HUES6 (cell line): ENCODE measurements at regions not wholly inside any gene's neighbourhood (a gene's known extent, or its start where the extent isn't known, plus 50 kb on each side); places are given as distances from the start of the nearest gene placed in this dataset.
A peak's percentile ranks its signal among the peaks of the same experiment; 100 is the strongest.

Experiments
- H3K27ac ChIP-seq: 2 replicates; pipeline ENCODE4 v1.7.0; 2013; ENCODE audit warnings: low read depth, mild to moderate bottlenecking, low read length, inconsistent platforms
- H3K27me3 ChIP-seq: 2 replicates; pipeline ENCODE4 v1.6.1; 2013; ENCODE audit warnings: low read length; ENCODE audit not compliant: control insufficient read depth, insufficient read depth
- H3K36me3 ChIP-seq: 2 replicates; pipeline ENCODE4 v1.6.1; 2013; ENCODE audit warnings: low read length; ENCODE audit not compliant: control insufficient read depth, insufficient read depth
- H3K4me1 ChIP-seq: 2 replicates; pipeline ENCODE4 v1.6.1; 2013; ENCODE audit warnings: low read length; ENCODE audit not compliant: control insufficient read depth, insufficient read depth
- H3K4me3 ChIP-seq: 2 replicates; pipeline ENCODE4 v1.5.1; 2013; ENCODE audit warnings: low read depth, low read length
- H3K9ac ChIP-seq: one replicate; pipeline ENCODE4 v1.6.1; 2013; ENCODE audit warnings: mild to moderate bottlenecking, low read length
- H3K9me3 ChIP-seq: 2 replicates; pipeline ENCODE4 v1.6.1; 2013; ENCODE audit warnings: low read depth, low read length; ENCODE audit not compliant: control insufficient read depth, insufficient read depth

DNA sequence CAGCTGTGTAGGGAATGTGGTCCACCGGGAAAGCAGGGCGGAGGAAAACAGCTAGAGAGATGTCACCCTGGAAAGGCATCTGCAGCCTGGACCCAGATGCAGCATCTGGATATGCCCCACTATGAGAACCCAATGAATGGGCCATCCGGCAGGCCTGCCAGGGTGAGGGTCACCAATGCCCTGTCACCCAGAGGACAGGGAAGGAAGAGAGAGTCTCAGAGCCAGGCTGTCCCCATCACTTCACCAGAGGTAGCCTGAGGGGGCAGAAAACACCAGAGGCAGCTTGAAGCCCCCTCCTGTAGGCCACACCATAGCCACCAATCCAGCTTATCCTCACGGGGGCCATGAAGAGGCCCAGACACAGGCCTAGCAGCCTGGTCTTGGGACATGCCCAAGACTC lies 118.8 kb downstream of the TUBA3C start:
- H3K36me3 ChIP-seq = no peaks in the 10 kb centered on the region
- H3K4me1 ChIP-seq = no peaks in the 10 kb centered on the region
- no peak overlapping the region for H3K9ac ChIP-seq
- H3K27ac ChIP-seq = no peak overlapping the region
- H3K27me3 ChIP-seq = no peaks in the 10 kb centered on the region
- no peak overlapping the region for H3K4me3 ChIP-seq
- H3K9me3 ChIP-seq = peaks cover 77% of the 10 kb centered on the region

- Histone ChIP-seq H3K36me3 (no peaks in the 10 kb centered on the region), H3K4me3 (peak overlapping the region; percentile 23; the same call in 1 of the 2 replicates), H3K27me3 (no peaks in the 10 kb centered on the region), H3K4me1 (no peaks in the 10 kb centered on the region), H3K27ac (no peak overlapping the region), H3K9ac (no peak overlapping the region), H3K9me3 (peaks cover 83% of the 10 kb centered on the region)
Measured at GRCh38 chr13:19062019-19062646, 119.5 kb downstream of the TUBA3C start.

DNA sequence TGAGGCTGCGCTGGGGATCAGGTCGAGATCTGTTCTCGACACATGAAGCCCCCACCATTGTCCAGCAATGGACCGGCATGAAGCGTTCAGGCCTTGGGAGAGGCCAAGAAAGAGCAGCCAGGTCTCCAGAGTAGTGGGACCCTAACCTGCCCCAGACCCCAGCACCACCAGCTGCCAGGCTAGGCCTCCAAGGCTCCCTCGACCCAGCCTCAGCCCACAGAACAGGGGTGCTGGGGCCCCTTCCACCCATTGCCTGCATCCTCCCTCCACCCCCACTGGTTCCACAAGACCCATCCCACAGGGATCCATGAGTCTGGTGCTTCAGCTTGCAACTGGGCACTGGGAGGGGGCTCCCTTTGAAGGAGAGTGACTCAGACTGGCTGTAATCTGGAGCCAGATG lies 120.3 kb downstream of the TUBA3C start:
- no peak overlapping the region for H3K27ac ChIP-seq
- H3K9me3 ChIP-seq = peaks cover 88% of the 10 kb centered on the region
- no peak overlapping the region for H3K4me3 ChIP-seq
- H3K36me3 ChIP-seq = no peaks in the 10 kb centered on the region
- H3K27me3 ChIP-seq = no peaks in the 10 kb centered on the region
- no peak overlapping the region for H3K9ac ChIP-seq
- no peaks in the 10 kb centered on the region for H3K4me1 ChIP-seq

DNA sequence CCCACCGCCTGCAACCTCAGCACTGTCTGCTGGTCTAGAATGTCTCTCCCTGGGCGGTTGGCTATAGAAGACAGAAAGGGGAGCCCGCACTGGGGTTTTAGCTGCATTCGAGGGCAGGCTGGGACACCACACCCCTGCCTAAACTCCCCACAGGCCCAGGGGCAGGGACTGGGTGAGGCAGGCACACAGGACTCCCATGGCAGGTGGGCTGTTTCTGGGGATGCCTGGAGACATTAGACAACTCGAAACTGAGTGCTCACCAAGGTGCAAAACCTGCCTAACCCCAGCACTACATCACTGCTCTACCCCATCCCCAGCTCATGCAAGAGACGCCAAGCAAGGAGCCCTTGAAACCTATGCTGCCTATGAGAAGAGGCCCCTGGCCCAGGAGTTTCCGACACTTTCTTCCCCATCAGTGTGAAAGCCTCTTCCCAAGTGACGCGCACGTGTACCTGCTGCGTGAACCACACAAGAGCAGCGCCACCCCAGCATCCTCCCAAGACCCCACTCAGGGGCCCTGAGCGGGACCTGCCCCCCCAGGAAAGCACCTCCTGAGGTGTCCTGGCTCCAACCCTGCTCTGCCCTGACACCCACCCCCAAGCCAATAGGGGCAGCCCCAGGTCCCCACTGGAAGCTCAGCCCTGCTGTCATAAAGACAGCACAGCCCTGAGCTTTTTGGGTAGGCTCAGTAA lies 121.2 kb downstream of the TUBA3C start:
- no peaks in the 10 kb centered on the region for H3K27me3 ChIP-seq
- H3K9me3 ChIP-seq = peaks cover 92% of the 10 kb centered on the region
- H3K4me1 ChIP-seq = no peaks in the 10 kb centered on the region
- H3K36me3 ChIP-seq = no peaks in the 10 kb centered on the region
- no peak overlapping the region for H3K4me3 ChIP-seq
- no peak overlapping the region for H3K27ac ChIP-seq
- H3K9ac ChIP-seq = no peak overlapping the region

GRCh38 chr13:19059016-19059780 lies 122.4 kb downstream of the TUBA3C start:
- Histone ChIP-seq H3K27me3 (no peaks in the 10 kb centered on the region), H3K9me3 (peaks cover 96% of the 10 kb centered on the region), H3K36me3 (no peaks in the 10 kb centered on the region), H3K4me3 (no peak overlapping the region), H3K9ac (no peak overlapping the region), H3K4me1 (no peaks in the 10 kb centered on the region), H3K27ac (no peak overlapping the region)

- H3K27ac ChIP-seq = no peak overlapping the region
- H3K9me3 ChIP-seq = peaks cover 98% of the 10 kb centered on the region
- no peak overlapping the region for H3K9ac ChIP-seq
- H3K36me3 ChIP-seq = no peaks in the 10 kb centered on the region
- no peaks in the 10 kb centered on the region for H3K27me3 ChIP-seq
- H3K4me3 ChIP-seq = no peak overlapping the region
- no peaks in the 10 kb centered on the region for H3K4me1 ChIP-seq
Measured at GRCh38 chr13:19058566-19058965, 123.1 kb downstream of the TUBA3C start.

- no peaks in the 10 kb centered on the region for H3K27me3 ChIP-seq
- no peaks in the 10 kb centered on the region for H3K36me3 ChIP-seq
- peaks cover 98% of the 10 kb centered on the region for H3K9me3 ChIP-seq
- no peak overlapping the region; the same call in 1 of the 2 replicates for H3K4me3 ChIP-seq
- no peak overlapping the region for H3K9ac ChIP-seq
- no peaks in the 10 kb centered on the region for H3K4me1 ChIP-seq
- H3K27ac ChIP-seq = no peak overlapping the region
Measured at GRCh38 chr13:19057588-19058340, 123.9 kb downstream of the TUBA3C start.

- Histone ChIP-seq H3K27me3 (no peaks in the 10 kb centered on the region), H3K27ac (no peak overlapping the region), H3K36me3 (no peaks in the 10 kb centered on the region), H3K4me3 (no peak overlapping the region), H3K4me1 (no peaks in the 10 kb centered on the region), H3K9ac (no peak overlapping the region), H3K9me3 (peaks cover 96% of the 10 kb centered on the region)
Measured at GRCh38 chr13:19056984-19057490, 124.6 kb downstream of the TUBA3C start.

- Histone ChIP-seq H3K27me3 (no peaks in the 10 kb centered on the region), H3K9ac (no peak overlapping the region), H3K4me3 (no peak overlapping the region), H3K27ac (no peak overlapping the region), H3K4me1 (no peaks in the 10 kb centered on the region), H3K36me3 (no peaks in the 10 kb centered on the region), H3K9me3 (peaks cover 96% of the 10 kb centered on the region)
Measured at GRCh38 chr13:19056355-19056880, 125.2 kb downstream of the TUBA3C start.

DNA sequence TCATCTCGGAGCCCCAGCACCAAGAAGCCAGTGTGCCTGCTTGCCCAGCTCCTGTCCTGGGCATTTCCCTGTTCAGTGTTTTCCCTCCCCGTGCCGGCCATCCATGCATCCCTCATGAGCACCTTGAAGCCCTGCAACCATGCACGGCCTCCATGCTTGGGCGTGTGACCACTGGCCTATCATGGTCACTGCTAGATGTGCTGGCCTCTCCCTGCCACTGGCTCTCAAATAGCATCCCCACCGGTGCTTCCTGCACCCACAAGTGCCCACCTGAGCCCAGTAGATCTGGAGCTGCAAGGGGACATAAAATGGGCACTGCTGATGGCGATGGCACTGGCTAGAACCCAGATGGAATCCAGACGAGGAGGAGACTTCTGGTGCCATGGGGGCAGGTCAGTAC lies 126.0 kb downstream of the TUBA3C start:
- Histone ChIP-seq H3K27ac (no peak overlapping the region), H3K9ac (no peak overlapping the region), H3K9me3 (peaks cover 96% of the 10 kb centered on the region), H3K4me1 (no peaks in the 10 kb centered on the region), H3K36me3 (no peaks in the 10 kb centered on the region), H3K4me3 (no peak overlapping the region), H3K27me3 (no peaks in the 10 kb centered on the region)
